ENCODE measurements at regions not wholly inside any gene's neighbourhood (a gene's known extent, or its start where the extent isn't known, plus 50 kb on each side); places are given as distances from the start of the nearest gene placed in this dataset.

GRCh38 chr5:100974082-100974481 lies 71.0 kb upstream of the ST8SIA4 start (continued):
- TF ChIP-seq, protein P1, sequence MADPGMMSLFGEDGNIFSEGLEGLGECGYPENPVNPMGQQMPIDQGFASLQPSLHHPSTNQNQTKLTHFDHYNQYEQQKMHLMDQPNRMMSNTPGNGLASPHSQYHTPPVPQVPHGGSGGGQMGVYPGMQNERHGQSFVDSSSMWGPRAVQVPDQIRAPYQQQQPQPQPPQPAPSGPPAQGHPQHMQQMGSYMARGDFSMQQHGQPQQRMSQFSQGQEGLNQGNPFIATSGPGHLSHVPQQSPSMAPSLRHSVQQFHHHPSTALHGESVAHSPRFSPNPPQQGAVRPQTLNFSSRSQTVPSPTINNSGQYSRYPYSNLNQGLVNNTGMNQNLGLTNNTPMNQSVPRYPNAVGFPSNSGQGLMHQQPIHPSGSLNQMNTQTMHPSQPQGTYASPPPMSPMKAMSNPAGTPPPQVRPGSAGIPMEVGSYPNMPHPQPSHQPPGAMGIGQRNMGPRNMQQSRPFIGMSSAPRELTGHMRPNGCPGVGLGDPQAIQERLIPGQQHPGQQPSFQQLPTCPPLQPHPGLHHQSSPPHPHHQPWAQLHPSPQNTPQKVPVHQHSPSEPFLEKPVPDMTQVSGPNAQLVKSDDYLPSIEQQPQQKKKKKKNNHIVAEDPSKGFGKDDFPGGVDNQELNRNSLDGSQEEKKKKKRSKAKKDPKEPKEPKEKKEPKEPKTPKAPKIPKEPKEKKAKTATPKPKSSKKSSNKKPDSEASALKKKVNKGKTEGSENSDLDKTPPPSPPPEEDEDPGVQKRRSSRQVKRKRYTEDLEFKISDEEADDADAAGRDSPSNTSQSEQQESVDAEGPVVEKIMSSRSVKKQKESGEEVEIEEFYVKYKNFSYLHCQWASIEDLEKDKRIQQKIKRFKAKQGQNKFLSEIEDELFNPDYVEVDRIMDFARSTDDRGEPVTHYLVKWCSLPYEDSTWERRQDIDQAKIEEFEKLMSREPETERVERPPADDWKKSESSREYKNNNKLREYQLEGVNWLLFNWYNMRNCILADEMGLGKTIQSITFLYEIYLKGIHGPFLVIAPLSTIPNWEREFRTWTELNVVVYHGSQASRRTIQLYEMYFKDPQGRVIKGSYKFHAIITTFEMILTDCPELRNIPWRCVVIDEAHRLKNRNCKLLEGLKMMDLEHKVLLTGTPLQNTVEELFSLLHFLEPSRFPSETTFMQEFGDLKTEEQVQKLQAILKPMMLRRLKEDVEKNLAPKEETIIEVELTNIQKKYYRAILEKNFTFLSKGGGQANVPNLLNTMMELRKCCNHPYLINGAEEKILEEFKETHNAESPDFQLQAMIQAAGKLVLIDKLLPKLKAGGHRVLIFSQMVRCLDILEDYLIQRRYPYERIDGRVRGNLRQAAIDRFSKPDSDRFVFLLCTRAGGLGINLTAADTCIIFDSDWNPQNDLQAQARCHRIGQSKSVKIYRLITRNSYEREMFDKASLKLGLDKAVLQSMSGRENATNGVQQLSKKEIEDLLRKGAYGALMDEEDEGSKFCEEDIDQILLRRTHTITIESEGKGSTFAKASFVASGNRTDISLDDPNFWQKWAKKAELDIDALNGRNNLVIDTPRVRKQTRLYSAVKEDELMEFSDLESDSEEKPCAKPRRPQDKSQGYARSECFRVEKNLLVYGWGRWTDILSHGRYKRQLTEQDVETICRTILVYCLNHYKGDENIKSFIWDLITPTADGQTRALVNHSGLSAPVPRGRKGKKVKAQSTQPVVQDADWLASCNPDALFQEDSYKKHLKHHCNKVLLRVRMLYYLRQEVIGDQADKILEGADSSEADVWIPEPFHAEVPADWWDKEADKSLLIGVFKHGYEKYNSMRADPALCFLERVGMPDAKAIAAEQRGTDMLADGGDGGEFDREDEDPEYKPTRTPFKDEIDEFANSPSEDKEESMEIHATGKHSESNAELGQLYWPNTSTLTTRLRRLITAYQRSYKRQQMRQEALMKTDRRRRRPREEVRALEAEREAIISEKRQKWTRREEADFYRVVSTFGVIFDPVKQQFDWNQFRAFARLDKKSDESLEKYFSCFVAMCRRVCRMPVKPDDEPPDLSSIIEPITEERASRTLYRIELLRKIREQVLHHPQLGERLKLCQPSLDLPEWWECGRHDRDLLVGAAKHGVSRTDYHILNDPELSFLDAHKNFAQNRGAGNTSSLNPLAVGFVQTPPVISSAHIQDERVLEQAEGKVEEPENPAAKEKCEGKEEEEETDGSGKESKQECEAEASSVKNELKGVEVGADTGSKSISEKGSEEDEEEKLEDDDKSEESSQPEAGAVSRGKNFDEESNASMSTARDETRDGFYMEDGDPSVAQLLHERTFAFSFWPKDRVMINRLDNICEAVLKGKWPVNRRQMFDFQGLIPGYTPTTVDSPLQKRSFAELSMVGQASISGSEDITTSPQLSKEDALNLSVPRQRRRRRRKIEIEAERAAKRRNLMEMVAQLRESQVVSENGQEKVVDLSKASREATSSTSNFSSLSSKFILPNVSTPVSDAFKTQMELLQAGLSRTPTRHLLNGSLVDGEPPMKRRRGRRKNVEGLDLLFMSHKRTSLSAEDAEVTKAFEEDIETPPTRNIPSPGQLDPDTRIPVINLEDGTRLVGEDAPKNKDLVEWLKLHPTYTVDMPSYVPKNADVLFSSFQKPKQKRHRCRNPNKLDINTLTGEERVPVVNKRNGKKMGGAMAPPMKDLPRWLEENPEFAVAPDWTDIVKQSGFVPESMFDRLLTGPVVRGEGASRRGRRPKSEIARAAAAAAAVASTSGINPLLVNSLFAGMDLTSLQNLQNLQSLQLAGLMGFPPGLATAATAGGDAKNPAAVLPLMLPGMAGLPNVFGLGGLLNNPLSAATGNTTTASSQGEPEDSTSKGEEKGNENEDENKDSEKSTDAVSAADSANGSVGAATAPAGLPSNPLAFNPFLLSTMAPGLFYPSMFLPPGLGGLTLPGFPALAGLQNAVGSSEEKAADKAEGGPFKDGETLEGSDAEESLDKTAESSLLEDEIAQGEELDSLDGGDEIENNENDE (IDR thresholded peaks at IDR 0.05; ENCODE audit: insufficient replicate concordance, low read length): no peak
- TF ChIP-seq EP300 (IDR thresholded peaks at IDR 0.05; ENCODE audit: borderline replicate concordance in 1 of 2, low read depth in 2 of 2, low read length in 2 of 2) (no peak), CTBP2 (IDR thresholded peaks at IDR 0.05; ENCODE audit: borderline replicate concordance, insufficient read depth, insufficient read length, low read length) (no peak), EGR1 (IDR thresholded peaks at IDR 0.05; ENCODE audit: borderline replicate concordance, low read depth, low read length) (no peak), FOSL1 (IDR thresholded peaks at IDR 0.05; ENCODE audit: insufficient read depth, low read depth, low read length) (no peak), MAX (IDR thresholded peaks at IDR 0.05) (no peak), MAFK (IDR thresholded peaks at IDR 0.05; ENCODE audit: low read depth, low read length) (no peak), CEBPB (IDR thresholded peaks at IDR 0.05; ENCODE audit: low read depth, low read length) (no peak), RAD21 (IDR thresholded peaks at IDR 0.05 in 1 of 2, conservative IDR thresholded peaks at IDR 0.05 in 1 of 2; ENCODE audit: low read depth in 2 of 2, low read length in 2 of 2) (no peak), ZNF274 (IDR thresholded peaks at IDR 0.05; ENCODE audit: borderline replicate concordance, extremely low read depth, low read length) (no peak), SP2 (IDR thresholded peaks at IDR 0.05; ENCODE audit: low read length) (no peak), RFX5 (IDR thresholded peaks at IDR 0.05; ENCODE audit: borderline replicate concordance, low read depth, low read length) (no peak)

Data from H1 (cell line).